GM19328 (cell line): ENCODE measurements at regions not wholly inside any gene's neighbourhood (a gene's known extent, or its start where the extent isn't known, plus 50 kb on each side); places are given as distances from the start of the nearest gene placed in this dataset.

Source experiments
- ATAC-seq: cut with Tn5 transposase; IDR thresholded peaks from one replicate; pipeline ENCODE4 v1.9.1; 2021; ENCODE audit warnings: mild to moderate bottlenecking, moderate library complexity; ENCODE audit not compliant: unreplicated experiment

DNA sequence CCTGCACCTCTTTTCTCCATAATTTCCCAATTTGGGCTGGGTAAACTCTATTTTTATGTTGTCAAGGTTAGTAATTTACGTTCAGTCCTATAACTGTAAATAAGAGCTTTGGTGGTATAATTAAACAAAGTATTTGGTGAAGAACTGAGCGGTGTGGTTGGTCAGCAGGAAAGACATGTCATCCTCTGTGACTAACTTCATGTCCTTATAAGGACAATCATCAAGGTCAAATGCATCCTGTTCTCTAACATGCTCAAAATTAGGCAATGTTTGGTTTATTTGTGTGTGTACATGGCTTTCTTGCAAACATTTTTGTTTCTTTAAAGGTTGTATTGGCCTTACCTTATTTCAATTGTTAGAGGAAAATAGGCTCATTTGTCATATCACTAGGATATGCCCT lies 121.5 kb upstream of the NABP1 start:
- ATAC-seq = no peak

- ATAC-seq = no peak
These were observed 120.1 kb upstream of the NABP1 start for GRCh38 chr2:191557841-191558240.

GRCh38 chr2:191559569-191559968 lies 118.4 kb upstream of the NABP1 start:
- no peak for ATAC-seq

DNA sequence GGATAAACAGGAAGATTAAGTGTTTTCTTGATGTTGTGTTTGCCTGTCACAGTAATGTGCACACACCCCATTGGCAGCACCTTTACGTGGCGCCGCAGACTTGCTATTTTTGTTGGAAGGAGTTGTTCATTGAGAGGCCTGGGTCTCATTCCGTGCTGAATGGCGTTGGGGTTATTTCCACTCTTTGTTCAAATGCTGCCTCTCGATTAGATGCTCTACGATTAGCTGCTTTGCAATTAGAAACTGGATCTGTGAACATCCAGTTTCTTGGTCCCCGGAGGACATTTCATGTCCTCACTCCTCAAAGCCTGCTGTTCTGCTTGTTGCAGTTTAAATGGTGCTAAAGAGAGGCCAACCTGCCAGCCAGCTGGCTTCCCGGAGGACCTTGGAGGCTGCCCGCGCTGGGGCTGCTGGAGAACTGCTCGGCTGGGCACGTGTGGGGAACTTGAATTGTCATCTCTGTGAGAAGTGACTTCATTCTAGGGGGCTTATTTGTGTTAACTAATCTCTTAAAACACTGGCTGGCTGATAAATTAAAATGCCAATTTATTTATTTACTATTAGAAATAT lies 117.4 kb upstream of the NABP1 start:
- no peak for ATAC-seq

DNA sequence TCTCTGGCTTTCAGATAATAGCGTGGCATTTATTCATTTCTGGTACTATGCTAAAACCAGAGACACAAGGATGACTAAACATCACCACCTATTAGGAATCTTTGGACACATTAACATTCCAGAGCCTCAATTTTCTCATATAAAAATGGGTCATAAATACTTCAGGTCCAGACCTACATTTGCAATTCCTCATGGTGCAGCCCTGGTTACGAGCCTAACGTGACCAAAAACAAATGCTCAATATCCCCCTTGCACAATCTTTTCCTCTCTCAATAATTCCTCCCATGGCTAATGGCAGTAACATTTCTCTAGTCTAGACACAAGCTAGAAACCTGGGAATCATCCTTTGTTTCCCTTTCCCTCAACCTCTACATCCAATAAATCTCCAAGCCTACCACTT lies 112.8 kb upstream of the NABP1 start:
- ATAC-seq = no peak

- no peak for ATAC-seq
These were observed 112.2 kb upstream of the NABP1 start for GRCh38 chr2:191565647-191566198.

GRCh38 chr2:191566344-191566743 lies 111.6 kb upstream of the NABP1 start:
- peak; percentile 68 for ATAC-seq

DNA sequence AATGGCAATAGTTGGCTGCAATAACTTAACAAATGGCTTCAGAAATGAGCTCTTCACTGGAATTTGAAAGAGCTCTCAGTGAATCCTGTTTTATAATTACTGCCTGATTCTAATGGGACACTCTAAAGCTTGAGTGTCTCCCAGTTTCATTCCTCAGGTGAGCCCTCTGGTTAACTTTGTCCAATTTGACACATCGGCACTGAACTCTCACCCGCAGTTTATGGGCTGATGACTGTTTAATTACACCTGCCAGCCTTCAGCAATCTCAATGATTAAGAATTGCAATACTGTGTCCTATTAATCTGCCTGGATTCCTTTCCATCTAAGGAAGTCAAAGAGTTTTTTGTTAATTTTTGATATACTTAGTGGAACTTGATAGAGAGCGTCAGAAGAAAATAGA lies 110.7 kb upstream of the NABP1 start:
- no peak for ATAC-seq

DNA sequence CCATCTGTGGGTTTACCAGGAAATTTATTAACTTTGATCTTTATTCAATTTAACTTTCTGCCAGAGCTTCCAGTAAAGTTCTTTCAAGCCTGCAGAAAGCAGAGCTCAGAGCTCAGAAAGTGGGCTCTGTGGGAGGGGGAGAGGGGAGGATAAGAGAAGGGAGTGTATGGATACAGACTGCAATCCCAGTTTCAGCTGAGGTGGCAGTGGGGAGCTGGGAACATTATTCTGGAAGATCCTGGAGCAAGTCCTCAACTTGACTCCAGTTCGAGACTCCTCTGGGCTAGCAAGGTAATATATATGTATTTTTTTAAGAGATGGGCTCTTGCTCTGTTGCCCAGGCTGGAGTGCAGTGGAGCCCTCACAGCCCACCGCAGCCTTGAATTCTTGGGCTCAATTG lies 108.9 kb upstream of the NABP1 start:
- no peak for ATAC-seq

DNA sequence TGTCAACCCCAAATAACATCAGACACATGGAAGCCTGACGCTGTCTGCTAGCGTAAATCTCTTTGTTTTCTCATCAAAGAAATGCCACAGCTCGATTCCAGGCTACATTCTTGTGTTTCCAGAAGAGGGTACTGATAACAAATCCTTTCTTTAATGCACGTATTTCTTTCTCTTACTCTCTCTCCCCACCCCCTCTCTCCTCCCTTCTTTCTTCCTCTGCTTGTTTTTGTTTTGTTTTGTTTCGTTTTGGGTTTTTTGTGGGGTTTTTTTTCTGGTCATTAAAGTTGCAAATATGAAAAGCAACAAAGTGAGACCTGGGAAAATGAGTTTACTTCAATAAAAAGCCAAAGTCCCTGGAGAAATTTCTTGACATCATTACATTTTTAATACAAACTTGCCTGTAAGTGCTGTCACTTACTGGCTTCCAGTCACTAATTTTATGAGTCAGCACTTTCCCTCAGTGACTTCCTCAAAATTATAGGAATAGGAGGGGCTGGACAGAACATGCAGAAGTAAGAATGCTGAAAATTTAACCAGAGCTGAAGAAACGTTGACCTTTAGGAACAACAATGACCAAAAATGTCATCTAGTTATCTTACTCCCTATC lies 106.7 kb upstream of the NABP1 start:
- ATAC-seq = no peak

DNA sequence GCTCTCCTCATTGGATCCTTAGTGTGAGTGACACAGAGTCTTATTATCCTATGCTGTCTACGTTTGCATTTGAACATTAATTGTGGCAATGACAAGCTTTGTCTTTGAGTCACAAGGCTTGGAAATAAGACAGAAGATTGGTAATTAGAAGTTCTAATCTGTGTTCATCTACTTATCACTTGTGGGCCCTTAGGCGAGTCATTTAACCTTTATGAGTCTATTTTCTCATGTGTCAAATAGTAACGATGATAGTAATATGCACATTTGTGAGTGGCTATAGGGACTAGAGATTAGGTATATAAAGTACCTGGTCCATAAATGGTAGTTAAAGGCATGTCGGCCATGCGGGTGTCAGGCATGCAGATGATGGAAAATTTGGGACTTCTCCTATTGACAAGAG lies 105.6 kb upstream of the NABP1 start:
- ATAC-seq = no peak

- ATAC-seq = no peak
These were observed 104.7 kb upstream of the NABP1 start for GRCh38 chr2:191573216-191573615.

DNA sequence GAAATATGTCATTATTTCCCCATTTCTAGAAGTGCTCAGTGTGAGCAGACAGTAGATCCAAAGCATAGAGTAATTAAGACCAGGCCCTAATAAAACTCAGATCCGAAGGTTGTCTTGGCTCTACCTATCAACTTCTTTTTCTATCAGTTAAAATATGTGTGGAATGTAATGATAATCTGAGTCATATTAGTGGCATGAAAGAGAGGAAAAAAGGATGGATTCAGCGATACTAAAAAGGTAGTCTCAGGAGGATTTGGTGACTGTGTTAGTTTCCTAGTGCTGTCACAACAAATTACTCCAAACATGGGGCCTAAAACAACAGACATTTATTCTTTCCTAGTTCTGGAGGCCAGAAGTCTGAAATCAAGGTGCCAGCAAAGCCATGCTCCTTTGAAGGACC lies 103.7 kb upstream of the NABP1 start:
- ATAC-seq = no peak

- ATAC-seq = no peak
These were observed 100.3 kb upstream of the NABP1 start for GRCh38 chr2:191577605-191578004.

DNA sequence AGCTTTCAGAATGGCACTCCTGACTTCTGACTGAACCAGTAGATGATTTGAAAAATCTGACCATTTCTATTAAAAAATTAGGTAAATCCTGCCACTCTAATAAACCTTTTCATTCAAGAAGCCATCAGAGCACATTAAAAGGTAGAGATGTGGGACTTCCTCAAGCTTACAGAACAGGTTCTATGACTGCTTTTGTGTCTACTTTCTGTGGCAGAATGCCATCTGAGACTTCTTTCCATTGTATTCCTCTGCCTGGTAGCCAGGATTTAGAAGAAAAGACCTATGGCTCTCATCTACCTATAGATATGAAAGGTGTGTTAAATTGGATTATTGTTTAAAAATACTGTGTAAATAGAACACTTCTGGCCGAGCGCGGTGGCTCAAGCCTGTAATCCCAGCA lies 99.9 kb upstream of the NABP1 start:
- ATAC-seq = no peak

- ATAC-seq = no peak
These were observed 97.4 kb upstream of the NABP1 start for GRCh38 chr2:191580581-191580980.

DNA sequence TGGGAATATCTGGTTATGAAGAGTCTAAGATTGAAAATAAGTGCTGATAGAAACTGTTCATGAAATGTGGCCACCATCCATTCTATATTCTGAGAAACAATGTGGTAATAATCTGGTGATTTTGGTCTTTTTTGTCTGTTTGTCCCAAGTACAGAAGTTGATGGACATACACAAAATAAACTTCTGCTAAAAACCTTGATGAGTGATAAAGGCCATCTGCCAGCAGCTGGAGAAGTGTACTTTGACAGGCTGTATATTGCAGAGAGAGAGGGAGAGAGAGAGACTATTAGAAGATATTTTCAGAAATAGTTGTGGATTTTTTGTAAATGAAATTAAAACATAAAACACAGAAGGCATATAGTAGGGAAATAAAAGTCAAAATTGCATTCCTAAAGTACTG lies 96.9 kb upstream of the NABP1 start:
- no peak for ATAC-seq

- no peak for ATAC-seq
These were observed 95.6 kb upstream of the NABP1 start for GRCh38 chr2:191582355-191582754.

GRCh38 chr2:191591025-191591424 lies 86.9 kb upstream of the NABP1 start:
- no peak for ATAC-seq

DNA sequence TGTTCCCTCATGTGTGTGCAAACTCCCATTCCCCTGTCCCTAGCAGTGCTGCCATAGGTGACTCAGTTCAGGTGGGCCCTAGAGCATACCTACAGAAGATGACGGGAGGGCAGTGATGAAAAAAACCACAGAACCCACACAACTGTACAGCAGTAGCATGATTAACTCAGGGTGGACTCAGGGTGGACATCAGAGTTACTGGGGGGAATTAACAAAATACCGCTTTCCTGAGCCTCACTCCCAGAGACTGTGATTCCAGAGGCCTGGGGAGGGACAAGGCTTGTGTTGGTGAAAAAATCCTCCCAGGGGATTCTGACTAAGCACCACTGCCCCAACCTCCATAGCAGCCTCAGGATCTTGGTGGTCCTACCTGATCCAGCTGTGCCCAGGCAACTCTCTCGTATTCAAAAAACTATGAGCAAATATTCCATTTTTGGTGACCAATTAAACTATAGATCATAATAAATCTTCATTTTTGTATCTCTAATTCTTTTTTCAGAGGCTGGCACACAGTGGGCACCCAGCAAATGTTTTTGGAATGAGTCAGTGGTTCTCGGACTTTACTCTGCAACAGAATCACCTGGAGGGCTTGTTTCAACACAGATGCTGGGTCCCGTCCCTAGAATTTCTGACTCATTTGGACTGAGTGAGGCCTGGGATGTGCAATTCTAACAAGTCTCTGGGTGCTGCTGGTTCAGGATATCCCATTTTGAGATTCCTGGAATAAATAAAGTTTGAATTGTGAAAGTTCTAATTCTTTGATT lies 84.1 kb upstream of the NABP1 start:
- no peak for ATAC-seq

DNA sequence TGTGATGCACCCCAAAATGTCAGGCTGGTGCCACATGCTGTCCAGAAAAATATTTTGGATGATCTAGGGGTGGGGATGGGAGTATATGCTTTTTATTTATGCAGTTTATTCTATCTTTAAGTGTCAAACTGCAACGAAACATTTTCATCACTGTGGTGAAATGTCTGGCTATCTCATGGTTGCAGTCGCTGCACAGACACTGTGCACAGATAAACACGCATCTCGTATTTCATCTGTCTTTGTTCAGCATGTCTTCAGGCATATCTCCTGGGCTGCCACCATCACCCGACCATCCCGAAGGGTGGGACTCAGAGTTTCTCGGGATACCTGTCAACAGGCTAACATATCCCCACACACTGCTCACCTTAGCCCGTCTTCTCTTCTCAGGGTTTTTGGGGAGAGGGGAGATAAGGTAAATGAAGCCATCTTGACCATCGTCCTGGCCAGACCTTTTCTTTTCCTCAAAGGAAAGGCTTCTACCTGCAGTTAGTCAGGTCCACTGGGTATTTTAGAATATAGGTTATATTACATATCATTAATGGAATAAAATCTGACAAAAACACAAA lies 80.7 kb upstream of the NABP1 start:
- no peak for ATAC-seq

DNA sequence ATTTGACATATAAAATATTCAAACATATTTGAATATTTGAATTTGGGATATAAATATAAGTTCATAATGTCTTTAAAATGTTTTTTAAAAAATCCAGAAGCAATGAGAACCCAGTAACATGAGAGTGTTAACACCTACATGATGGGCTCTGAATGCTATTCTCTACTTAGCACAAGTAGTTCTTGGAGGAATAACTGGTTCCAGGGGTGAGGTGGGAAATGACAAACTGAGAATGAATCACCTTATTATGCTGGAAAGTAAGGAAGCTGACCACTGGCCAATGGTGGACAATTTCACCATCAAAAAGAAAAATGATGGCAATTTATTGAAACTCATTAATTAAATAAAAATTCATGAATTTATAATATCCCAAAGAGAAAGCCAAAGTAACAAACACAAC lies 79.6 kb upstream of the NABP1 start:
- no peak for ATAC-seq
